DOHH2 (cell line): ENCODE measurements at regions not wholly inside any gene's neighbourhood (a gene's known extent, or its start where the extent isn't known, plus 50 kb on each side); places are given as distances from the start of the nearest gene placed in this dataset.

Experiments
- EZH2phosphoT487 ChIP-seq: fragments of 200-600 bp; sonication (generic); IDR thresholded peaks from 2 replicates; pipeline ENCODE4 v1.6.1; 2017; ENCODE audit warnings: borderline replicate concordance, mild to moderate bottlenecking, antibody characterized with exemption, low read length, moderate library complexity, mixed read lengths
- TF ChIP-seq, protein P1 (sequence below): fragments of 200-600 bp; sonication (generic); IDR thresholded peaks from one replicate; pipeline ENCODE4 v1.5.1; 2014; ENCODE audit warnings: antibody characterized with exemption, mild to moderate bottlenecking, low read depth, low read length; ENCODE audit not compliant: poor library complexity, severe bottlenecking

DNA sequence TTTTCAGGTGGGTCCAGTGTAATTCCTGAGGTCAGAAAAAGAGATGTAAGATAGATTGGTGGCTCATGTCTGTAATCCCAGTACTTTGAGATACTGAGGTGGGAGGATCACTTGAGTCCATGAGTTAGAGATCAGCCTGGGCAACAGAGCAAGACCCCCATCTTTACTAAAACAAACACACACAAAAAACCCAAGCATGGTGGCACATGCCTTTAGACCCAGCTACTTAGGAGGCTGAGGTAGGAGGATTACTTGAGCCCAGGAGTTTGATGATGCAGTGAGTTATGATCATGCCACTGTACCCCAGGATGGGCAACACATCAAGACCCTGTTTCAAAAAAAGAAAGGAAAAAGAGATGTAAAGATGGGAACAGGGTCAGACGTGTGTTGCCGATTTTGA is 857.4 kb upstream of the NDST4 start:
- no peak for TF ChIP-seq EZH2phosphoT487
- TF ChIP-seq, protein P1, sequence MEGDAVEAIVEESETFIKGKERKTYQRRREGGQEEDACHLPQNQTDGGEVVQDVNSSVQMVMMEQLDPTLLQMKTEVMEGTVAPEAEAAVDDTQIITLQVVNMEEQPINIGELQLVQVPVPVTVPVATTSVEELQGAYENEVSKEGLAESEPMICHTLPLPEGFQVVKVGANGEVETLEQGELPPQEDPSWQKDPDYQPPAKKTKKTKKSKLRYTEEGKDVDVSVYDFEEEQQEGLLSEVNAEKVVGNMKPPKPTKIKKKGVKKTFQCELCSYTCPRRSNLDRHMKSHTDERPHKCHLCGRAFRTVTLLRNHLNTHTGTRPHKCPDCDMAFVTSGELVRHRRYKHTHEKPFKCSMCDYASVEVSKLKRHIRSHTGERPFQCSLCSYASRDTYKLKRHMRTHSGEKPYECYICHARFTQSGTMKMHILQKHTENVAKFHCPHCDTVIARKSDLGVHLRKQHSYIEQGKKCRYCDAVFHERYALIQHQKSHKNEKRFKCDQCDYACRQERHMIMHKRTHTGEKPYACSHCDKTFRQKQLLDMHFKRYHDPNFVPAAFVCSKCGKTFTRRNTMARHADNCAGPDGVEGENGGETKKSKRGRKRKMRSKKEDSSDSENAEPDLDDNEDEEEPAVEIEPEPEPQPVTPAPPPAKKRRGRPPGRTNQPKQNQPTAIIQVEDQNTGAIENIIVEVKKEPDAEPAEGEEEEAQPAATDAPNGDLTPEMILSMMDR: no peak
